ENCODE measurements at regions not wholly inside any gene's neighbourhood (a gene's known extent, or its start where the extent isn't known, plus 50 kb on each side); places are given as distances from the start of the nearest gene placed in this dataset.
"Not testable (repeated sequence)": the region's sequence is repeated elsewhere in the genome, so short reads cannot be mapped to it uniquely, and the experiment has no call there.

GRCh38 chr19:30682146-30682998 is 310.2 kb downstream of the ZNF536 start:
- Histone ChIP-seq H3K9me3 (no peaks in the 10 kb centered on the region), H3K27ac (no peak overlapping the region), H3K36me3 (no peaks in the 10 kb centered on the region), H3K27me3 (peaks cover 49% of the 10 kb centered on the region), H3K4me3 (peak overlapping the region in 1 of 2 donors; percentile 8), H3K4me1 (peaks cover 0 to 31% (median 4%) of the 10 kb centered on the region in 3 donors)
- WGBS, 2 donors (ENCODE audit: low coverage in 1 of 2), result 33 to 55% methylated on average over 18 to 23 of the region's 27 CpGs
- ATAC-seq, result no peak
- TF ChIP-seq POLR2A (IDR thresholded peaks at IDR 0.05), result no peak
- no peak for TF ChIP-seq CTCF (IDR thresholded peaks at IDR 0.05)
- TF ChIP-seq POLR2AphosphoS5 (IDR thresholded peaks at IDR 0.05), result no peak
- TF ChIP-seq EP300 (IDR thresholded peaks at IDR 0.05), result no peak

GRCh38 chr19:30681162-30682100 is 309.2 kb downstream of the ZNF536 start:
- Histone ChIP-seq H3K27me3 (peaks cover 42% of the 10 kb centered on the region), H3K4me3 (no peak overlapping the region), H3K4me1 (peaks cover 0 to 22% (median 2%) of the 10 kb centered on the region in 3 donors), H3K27ac (no peak overlapping the region), H3K36me3 (no peaks in the 10 kb centered on the region), H3K9me3 (no peaks in the 10 kb centered on the region)
- TF ChIP-seq EP300 (IDR thresholded peaks at IDR 0.05) (no peak), CTCF (IDR thresholded peaks at IDR 0.05) (no peak), POLR2AphosphoS5 (IDR thresholded peaks at IDR 0.05) (no peak), POLR2A (IDR thresholded peaks at IDR 0.05) (no peak)
- ATAC-seq, result no peak
- 57% methylated on average over 5 of the region's 19 CpGs; no CpG with 5 or more reads in 1 of the 2 donors for WGBS, 2 donors (ENCODE audit: low coverage in 1 of 2)

- not testable (repeated sequence) for H3K4me3 ChIP-seq, H3K9me3 ChIP-seq, H3K27ac ChIP-seq, ATAC-seq, H3K36me3 ChIP-seq
- H3K27me3 ChIP-seq, result peaks cover 31% of the 10 kb centered on the region
- WGBS, 2 donors (ENCODE audit: low coverage in 1 of 2), result 100% methylated on average over 1 to 2 of the region's 3 CpGs
- H3K4me1 ChIP-seq, result peaks cover 0 to 14% (median 0%) of the 10 kb centered on the region in 3 donors
Observed at GRCh38 chr19:30680399-30680798, 308.2 kb downstream of the ZNF536 start.

- Histone ChIP-seq H3K4me1 (peaks cover 0 to 14% (median 0%) of the 10 kb centered on the region in 3 donors), H3K4me3 (no peak overlapping the region), H3K9me3 (no peaks in the 10 kb centered on the region), H3K27ac (no peak overlapping the region), H3K27me3 (peaks cover 28% of the 10 kb centered on the region), H3K36me3 (no peaks in the 10 kb centered on the region)
- no peak for TF ChIP-seq POLR2A (IDR thresholded peaks at IDR 0.05)
- no peak for TF ChIP-seq CTCF (IDR thresholded peaks at IDR 0.05)
- TF ChIP-seq EP300 (IDR thresholded peaks at IDR 0.05), result no peak
- TF ChIP-seq POLR2AphosphoS5 (IDR thresholded peaks at IDR 0.05), result no peak
- no peak for ATAC-seq
- WGBS, 2 donors (ENCODE audit: low coverage in 1 of 2), result 69 to 78% methylated on average over 2 to 3 of the region's 6 CpGs
Observed at GRCh38 chr19:30679789-30680188, 307.6 kb downstream of the ZNF536 start.

GRCh38 chr19:30679153-30679702 is 307.0 kb downstream of the ZNF536 start:
- no peak overlapping the region for H3K27ac ChIP-seq
- H3K36me3 ChIP-seq, result no peaks in the 10 kb centered on the region
- no peak overlapping the region for H3K4me3 ChIP-seq
- TF ChIP-seq EP300 (IDR thresholded peaks at IDR 0.05) (no peak), POLR2AphosphoS5 (IDR thresholded peaks at IDR 0.05) (no peak), POLR2A (IDR thresholded peaks at IDR 0.05) (no peak), CTCF (IDR thresholded peaks at IDR 0.05) (no peak)
- peaks cover 29% of the 10 kb centered on the region for H3K27me3 ChIP-seq
- no peaks in the 10 kb centered on the region for H3K9me3 ChIP-seq
- peaks cover 0 to 14% (median 0%) of the 10 kb centered on the region in 3 donors for H3K4me1 ChIP-seq
- WGBS, 2 donors (ENCODE audit: low coverage in 1 of 2), result 59 to 62% methylated on average over 5 to 6 of the region's 16 CpGs
- ATAC-seq, result no peak

All from gastroesophageal sphincter (tissue), 4 donors.